GM18867 (cell line): ENCODE measurements at regions not wholly inside any gene's neighbourhood (a gene's known extent, or its start where the extent isn't known, plus 50 kb on each side); places are given as distances from the start of the nearest gene placed in this dataset.

Experiments
- ATAC-seq: cut with Tn5 transposase; IDR thresholded peaks from one replicate; pipeline ENCODE4 v1.9.1; 2021; ENCODE audit warnings: mild to moderate bottlenecking, moderate library complexity; ENCODE audit not compliant: unreplicated experiment

DNA sequence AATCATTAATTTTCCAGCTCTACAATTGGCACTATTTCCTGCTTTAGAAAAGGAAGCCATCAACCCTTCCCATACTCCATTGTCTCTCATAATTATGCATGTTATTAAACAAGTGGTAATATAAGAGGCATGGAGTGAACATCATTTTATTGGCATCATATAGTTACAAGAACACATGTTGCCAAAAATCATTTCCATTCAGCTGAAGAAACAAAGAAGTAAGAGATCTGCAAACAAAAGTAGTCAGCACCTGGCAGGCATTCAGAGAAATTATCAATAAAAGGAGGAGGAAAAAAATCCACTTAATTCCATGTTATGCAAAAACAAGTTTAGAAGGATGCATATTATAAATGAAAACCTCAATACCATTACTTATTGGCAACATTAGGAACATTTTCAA, 1208.2 kb upstream of the C9orf72 start:
- ATAC-seq = no peak

DNA sequence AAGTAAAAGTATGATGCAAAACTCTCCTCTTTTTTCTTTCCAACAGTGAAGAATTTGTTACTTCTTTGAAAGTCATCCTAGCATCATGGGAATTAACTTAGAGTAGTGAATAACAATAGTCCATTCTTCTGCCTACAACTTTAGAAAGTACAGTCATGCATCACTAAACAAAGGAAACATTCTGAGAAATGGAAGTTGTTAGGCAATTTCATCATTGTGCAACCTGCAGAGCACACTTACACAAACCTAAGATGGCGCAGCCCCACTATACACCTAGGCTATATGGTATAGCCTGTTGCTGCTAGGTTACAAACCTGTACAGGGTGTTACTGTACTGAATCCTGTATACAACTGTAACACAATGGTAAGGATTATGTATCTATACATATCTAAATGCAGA, 1209.3 kb upstream of the C9orf72 start:
- no peak for ATAC-seq

DNA sequence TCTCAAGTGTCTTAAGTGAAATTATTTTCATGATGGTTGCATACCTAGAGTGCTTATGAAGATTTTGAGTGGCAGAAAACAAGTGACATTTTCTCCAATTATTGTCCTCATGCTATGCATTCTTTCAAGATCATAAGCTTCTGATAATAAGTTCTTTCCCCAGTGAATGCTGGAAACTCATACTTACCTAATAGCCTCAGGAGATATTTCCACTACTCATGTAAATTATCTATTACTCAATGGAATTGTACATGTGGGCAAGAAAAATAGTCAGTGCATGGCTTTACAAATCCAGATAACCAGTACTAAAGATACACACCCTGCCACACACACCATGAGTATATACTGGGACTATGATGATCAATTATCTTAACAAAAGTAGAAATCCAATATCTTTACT, 1219.4 kb upstream of the C9orf72 start:
- no peak for ATAC-seq

DNA sequence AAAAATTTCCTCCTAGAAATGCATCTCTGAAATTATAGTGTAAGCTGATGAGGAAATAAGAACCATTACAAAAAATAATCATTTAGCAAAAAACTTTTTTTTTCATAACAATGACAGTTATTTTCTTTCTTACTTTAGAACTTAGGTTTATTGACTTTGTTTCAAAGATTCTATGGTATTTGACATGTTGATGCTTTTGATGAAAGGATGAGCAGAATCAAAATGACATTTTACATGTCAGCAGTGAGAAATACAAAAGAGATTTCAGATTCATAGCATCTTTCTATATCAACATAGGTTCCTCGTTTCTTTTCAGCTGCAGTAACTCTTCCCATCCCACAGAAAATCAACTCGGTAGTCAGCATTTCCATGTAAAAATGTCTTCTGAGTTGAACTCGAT, 1226.6 kb upstream of the C9orf72 start:
- no peak for ATAC-seq

DNA sequence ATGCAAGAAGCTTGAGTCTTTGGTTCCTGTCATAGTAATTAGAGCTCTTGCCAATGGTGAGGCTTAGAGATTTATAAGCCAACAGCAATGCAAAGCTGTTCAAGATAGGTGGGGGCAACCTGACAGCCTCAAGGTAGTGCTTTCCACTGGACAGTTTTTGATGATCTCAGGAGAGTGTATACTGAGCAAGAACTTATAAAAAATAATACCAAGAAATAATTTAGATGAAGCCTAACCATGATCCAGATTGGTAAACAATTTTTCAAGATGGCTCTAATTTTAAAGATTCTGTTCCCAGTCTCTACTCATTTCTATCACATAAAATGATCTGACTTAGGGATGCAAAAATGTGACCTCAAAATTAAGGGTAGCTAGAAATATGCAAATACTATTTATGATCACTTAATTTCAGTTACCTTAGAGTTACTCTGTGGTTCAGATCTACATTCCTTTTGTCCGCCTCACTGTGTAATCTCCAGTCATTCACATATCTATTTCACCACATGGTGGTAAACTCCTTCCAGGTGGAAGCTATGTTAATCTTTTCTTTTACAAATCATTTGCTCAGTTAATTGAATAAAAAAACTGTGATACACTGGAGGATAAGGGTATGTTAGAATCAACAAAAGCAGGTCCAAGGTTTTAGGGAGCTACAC, 1228.0 kb upstream of the C9orf72 start:
- no peak for ATAC-seq

DNA sequence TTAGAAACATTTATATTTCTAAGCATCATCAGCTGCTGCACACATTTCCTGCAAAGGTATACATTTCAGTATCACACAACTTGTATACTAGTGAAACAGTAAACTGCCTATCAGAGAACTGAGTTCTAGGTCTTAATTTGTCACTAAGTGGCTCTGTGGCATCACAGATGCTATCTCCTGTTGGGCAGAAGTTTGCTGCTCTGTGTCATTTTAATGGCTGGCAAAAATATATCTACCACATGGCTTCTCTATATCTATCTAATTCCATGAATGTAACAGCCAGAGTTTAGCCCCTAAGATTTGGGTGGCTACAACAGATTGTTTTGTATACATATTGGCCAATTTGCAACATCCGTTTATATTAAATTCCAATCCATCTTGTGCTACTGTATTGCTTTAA, 1231.9 kb upstream of the C9orf72 start:
- no peak for ATAC-seq

DNA sequence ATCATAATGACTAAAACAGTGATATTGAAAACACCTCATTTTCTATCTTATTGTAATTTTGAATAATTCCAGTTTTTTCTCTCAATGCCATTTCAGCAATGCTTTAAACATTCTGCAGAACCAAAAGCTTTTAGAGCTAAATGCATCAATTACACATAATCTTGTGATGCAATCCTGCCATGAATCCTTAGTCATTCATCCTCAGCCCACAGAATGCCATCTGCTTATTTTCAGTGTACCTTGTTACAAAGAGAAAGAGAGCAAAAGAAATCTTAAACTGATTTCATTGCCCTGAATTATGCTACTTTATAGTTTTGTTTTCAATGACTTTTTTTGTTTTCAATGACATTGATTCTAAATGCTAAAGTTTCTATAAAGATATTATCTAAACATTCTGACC, 1234.8 kb upstream of the C9orf72 start:
- no peak for ATAC-seq

DNA sequence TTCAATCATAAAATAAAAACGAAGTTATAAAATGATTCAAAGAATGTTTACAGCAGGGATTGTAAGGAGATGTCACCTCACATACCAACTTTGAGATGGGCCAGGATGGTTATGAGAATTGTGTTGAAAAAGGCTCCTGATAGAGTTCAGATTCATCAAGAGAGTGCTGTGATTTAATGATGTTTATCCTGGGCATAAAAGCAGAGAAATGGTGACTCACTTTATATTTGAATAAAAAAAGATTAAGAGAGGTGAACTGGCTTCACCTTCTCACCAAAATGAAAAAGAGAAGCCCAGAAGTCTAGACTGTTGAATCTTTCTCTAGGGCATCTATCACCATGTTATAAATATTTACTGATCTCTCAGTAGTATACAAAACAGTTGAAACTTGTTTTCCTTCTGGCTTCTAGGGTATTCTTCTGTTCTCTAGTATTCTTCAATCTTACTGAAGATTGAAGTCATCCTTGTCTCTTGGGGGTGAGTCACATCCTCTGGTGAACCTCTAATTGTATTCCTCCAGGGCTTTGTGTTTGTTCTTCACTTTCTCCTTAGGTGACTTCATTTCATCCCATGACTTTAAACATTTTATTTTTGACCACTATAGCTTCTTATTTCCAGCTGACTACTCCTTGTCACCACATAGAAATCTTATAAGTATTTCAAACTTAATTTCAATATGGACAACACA, 1237.3 kb upstream of the C9orf72 start:
- no peak for ATAC-seq

DNA sequence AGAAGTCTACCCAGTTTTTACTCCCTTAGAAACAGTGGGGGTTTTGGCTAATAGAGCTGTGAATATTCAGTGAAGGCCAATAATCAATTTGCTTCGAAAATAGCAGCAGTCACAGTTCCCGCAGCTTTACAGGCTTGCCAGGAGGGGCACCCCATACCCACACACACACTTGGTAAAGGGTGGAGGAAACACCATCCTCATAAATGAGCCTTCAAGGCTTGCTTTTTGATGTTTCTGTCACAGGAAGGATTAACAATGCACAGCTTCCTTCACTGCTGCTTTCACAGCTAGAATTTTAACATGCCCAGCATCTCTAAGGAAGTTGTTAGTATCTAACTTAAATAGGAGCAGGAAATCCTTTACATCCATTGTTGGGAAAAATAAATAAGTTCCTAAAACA, 1247.5 kb upstream of the C9orf72 start:
- ATAC-seq = no peak

DNA sequence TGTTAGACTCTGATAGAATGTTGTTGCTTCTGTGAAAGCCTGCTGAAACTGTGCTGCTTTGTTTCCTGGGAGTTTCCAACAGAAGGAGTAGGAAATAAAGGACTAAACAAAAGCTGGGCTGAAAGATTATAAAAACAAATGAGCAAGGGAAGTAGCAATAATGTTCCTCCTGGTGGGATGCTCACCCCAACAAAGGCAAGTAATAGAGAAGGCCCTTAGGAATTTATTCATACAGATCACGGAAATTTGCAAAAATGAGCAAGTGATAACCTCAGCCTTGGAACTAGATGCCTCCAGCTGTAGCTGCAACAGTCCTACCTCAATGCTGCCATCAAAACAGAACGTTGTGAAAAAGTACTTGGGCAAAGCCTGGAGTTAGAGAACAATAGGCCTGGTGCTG, 1248.0 kb upstream of the C9orf72 start:
- ATAC-seq = no peak

DNA sequence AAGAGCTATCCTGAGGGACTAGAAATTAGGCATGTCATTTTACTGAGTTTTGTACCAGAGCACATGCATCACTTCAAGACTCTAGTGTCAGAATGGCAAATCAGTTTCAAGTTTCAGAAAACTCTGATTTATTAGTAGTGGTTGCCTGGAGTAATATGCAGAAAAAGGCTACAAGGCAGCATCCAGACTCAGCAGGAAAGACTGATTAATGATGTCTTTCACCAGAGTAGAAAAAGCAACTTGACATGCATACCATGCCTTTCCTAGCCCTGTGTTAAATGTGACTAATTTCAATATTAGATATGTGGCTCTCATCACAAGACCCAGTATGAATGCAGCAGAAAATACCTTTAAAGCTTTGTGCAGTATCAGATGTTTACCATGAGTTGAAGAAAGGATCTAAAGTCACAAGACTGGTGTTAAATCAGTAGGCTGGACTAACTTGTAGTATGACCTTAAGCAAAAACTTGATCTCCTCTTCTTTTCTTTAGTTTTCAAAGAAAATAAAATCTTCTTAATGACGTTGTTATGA, 1251.2 kb upstream of the C9orf72 start:
- no peak for ATAC-seq

DNA sequence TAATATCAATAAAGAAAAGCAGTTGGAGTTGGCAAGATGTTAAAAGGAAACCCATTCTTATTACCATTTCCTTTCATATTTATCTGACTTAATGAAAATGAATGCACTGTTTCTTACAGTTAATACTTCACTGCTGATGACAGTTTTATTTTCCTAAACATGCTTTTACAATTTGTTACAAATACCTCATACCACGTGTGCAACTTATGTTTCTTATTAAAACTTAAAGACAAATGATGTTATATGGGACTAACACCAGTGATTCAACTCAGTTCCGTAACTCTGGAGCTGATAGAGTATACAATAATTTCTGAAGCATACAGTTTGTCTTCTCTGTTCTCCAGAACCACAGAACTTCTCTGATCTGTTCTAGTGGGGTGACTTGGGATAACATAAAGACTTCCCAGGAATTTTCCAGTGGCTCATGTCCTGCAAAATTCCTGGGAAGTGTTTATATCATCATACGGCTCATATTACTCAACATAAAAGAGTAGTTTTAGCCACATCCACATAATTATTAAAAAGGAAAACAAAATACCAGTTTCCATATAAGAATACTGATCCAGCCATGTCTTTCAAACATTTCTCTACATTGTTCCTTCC, 1259.0 kb upstream of the C9orf72 start:
- no peak for ATAC-seq

DNA sequence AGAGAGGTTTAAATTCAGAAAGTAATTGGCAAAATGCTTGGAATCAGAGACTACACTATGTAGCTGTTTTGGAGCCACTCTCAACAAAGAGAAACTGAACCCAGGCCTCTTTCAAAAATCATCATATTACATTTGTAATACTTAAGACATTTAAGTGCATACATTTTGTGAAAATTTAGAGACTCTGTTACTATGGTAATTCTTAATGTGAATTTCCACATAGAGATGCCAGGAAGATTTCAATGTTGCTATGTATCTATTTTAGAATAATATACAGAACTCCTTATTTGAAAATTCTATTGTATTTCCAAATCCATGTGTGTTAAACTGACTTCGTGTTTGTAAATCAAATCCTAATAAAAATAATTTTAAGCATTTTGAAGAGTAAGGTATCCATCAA, 1260.9 kb upstream of the C9orf72 start:
- no peak for ATAC-seq

DNA sequence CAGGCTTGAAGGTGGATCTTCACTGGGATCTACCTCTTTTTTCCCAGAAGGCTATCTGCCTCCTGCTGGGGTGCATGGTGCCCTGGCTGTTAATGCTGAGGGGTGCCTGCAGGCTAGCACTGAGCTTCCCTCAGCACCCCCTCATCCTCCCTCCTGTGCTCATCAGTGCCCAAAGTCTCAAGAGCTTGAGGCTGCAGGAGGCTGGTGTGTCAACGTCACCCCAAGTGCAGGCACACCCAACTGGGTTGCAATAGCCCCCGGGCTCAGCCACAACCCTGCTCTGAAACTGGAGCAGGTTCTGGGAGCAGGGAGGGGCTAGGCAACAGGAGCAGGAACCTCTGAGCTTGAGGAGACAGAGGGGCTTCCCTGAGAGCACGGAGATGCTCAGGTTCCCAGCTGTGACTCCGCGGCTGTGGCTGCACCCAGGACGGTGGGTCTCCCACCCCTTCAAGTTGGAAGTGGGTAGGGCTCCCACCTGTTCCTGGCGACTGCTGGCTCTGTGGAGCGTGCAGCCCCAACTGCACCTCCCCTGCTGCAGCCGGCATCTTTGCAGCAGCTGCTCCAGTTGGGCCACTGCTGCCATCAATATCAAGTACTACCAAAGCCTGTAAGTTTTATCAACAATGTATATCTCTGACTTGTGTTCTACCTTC, 1266.6 kb upstream of the C9orf72 start:
- no peak for ATAC-seq

DNA sequence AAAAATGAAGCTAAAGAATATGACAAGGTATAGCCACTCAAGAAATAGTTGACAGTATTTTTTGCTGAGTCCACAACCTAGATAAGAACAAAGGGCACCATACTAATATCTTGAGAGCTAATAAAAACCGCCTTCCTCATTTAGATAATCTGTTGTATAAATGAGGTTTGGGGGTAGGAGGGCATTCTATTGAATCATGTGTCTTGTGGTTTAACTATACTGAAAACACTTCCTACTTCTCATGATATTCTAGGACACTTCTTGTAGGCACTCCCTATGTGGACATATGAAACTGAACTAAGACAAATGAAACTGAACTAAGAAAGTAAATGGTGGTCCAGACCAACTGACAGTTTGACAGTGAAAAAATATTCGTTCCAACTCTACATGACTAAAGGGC, 1268.5 kb upstream of the C9orf72 start:
- ATAC-seq = no peak

DNA sequence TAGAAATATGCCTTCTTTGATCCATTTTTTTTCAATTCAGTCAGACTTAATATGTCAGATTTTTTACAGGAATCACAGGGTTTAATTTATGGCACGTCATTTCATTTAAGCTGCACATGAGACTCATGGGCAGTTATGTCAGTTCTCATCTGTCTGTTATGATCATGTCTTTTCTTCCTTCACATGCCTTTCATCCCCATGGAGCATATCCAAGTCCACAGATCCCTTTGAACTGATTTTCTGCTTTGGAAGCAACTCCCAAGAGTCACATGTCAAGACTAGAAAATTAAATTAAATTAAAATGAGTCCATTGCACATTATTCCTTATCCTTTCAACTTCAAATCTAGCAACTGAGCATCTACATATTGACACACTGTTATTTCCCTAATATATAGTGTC, 1274.0 kb upstream of the C9orf72 start:
- no peak for ATAC-seq

DNA sequence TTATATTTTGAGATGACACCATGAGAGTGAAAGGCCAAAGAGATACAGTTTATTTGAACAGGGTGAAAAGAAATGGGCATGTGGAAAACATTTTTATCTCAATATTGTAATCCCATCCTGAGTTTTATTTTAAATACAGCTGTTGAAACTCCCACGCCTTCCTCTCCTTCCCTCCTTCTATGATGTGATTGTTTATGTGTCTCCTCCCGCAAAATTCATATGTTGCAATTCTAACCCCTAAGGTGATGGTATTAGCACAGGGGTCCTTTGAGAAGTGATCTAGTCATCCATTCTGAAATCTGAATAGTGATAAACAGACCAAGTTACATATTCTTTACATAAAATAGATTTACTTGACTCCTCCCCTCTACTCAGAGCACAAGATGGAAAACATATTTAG, 1275.4 kb upstream of the C9orf72 start:
- no peak for ATAC-seq

DNA sequence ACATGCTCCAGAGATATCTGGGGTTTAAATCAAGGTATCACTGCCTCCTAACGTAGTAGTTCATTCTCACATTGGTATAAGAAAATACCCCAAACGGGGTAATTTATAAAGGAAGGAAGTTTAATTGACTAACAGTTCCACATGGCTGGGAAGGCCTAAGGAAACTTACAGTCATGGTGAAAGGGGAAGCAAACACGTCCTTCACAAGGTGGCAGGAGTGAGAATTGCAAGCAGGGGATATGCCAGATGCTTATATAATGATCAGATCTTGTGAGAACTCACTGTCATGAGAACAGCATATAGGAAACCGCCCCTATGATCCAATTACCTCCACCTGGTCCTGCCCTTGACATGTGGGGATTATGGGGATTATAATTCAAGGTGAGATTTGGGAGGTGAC, 1280.2 kb upstream of the C9orf72 start:
- no peak for ATAC-seq

DNA sequence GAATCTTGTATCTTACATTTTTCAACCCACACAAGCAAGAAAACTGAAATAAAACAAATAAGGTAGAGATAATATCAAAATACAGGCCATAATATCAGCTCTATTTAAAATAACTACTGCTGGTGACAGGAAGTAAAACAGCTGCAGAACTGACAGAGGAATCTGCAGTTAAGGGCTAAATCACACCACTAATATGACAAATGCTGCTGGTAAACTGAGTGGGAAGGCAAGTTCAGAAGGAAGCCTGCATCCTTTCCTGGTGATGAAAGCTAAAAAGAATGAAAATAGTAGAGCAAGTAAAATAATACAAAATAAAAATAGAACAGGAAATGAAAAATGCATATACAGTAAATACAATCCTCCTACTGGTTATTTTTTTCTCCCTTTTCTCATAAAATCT, 1293.7 kb upstream of the C9orf72 start:
- no peak for ATAC-seq

DNA sequence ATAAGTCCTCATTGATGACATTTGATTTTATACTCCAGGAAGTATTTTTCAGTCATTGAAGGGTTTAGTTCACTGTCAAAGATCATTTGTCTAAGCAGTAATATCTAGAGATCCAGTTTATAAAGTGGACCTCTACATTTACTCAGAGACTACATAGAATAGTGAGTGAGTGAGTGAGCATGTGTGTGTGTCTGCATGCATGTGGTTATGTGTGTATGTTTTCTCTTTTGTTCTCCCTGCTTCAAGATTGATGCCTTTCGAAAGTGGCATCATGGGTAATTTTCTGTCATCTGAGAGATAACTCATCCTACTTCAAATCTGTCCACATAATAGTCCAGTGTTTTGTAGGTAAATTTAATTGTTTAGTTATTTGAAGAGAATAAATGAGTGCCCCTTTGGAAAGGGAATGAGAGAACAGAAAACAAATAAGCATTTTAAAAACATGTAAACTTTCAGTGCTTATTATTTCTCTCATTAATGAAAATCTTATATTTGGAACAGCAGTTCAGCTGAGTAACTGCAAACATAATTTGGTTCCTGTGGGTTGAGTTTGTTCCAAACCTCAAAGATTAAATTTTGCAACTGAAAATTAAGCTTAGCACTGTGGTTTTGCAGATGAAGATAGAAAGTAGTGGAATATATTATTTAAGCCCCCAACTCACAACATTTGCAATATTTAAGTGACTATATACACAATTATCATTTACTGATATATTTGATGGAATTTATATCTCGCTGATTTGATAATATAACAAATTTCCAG, 1295.1 kb upstream of the C9orf72 start:
- no peak for ATAC-seq

DNA sequence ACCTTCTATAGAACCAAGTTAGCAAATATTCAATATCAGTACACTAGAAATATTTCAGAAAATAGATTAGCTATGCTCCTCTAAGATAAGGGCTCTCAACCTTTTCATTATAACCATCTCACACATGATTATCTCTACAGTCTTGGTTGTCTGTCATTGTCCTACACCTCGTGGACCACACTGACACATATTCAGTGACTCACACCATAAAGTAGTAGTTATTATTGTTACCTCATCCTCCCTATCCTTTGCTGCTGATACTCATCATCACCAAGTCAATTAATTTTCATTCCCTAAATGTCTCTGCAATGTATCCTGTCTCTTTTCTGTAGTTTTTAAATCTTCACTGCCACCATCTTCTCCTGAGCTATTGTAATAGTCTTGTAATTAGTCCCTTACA, 1309.2 kb upstream of the C9orf72 start:
- ATAC-seq = no peak
